Epithelial cell of prostate (primary cell): ENCODE measurements at regions not wholly inside any gene's neighbourhood (a gene's known extent, or its start where the extent isn't known, plus 50 kb on each side); places are given as distances from the start of the nearest gene placed in this dataset.

ENCODE experiments used
- DNase-seq: peaks from one replicate; pipeline ENCODE4 v3.0.0-alpha.2; 2011; ENCODE audit warnings: low read depth, low spot score
- H3K27ac ChIP-seq: fragments of 450-650 bp; 2 replicates; pipeline ENCODE4 v1.5.1; 2017; ENCODE audit warnings: mild to moderate bottlenecking

DNA sequence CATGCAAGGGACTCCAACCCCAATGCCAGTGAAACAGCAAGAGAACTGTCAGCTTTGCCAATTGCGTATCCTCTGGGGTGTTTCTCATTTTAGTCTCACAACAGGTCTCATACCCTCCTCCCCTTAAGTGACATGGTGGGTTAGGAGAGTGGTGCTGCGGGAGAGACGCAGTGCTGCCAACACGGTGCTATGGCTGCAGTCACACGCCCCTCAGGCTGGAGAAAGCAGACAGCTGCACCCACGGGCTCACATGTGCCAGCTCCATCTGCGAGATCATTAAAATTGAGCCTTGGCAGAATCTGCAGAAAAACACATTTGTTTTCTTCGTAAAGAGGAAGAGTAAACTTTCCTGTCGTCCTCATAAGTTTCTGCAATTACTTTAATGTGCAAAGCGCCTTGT, 114.7 kb downstream of the ANKRD60 start:
- no peak for DNase-seq
- no peak overlapping the region for H3K27ac ChIP-seq

DNA sequence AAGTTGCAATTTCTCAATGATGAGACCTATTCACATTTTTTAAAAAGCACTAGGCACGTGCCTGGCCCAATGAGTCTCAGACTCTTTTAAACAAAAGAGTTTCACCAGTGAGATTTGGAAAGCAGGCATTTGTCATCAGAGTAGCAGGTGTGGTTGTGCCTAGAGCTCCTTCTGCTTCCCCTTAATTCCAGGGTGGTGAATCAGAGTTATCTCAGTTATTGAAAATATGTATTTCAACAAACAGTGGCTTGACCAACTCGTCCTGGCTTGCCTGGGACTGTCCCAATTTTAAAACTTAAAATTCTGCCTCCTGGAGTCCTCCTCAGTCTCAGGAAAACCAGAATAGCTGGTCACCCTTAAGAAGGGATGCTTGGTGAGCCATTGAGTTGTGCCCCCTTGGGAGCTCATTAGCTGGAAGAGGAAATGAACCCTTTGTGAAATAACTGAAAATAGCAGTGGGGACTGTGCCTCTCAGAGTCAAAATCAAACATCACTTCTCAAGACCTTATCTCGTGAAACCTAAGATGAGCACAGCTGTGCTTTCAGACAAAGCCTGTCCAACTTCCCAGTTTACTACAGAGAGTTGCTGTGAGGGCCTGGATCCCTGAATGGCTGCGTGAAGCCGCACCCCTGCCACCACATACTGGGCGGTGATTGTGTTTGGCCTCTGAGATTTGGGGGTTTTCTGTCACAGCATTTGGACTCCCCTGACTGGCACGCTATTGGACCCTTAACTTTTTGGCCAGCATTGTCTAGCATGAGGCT, 116.3 kb downstream of the ANKRD60 start:
- peak; percentile 70 for DNase-seq
- peak overlapping the region; percentile 85 for H3K27ac ChIP-seq

DNA sequence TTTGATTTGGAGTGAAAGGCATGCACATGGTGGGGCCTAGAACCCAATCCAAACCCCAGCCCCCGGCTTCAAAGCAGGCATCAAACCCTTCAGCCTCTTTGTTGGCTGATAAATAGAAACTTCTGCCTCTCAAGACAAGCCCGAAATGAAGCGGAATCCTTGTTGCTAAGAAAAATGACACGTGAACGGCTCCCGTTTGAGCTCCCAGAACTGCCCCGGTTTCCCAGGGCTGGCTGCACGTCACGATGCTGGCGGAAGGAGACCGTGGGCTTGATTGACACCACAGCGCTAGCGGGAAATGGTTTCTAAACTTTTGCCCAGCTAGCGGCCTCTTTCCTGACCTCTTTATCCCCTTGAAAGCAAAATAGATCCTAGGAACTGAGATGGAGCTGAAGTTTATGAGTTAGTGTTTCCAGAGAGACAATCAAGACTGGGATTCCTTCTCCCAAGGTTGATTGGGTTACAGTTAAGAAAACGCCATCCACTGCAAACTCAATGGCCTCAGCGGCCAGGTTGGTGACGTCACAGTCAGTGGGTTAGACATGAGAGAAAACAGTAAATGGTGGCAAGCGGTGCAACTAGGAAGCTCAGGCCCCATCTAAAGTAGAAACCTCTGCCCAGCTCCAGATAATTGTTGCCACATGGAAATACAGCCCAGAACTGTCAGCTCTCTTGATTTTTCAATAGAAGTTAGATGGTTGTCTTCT, 117.0 kb downstream of the ANKRD60 start:
- H3K27ac ChIP-seq = peak overlapping the region; percentile 85
- DNase-seq = no peak

- no peak for DNase-seq
Observed at GRCh38 chr20:58109918-58110635, 118.4 kb downstream of the ANKRD60 start.

GRCh38 chr20:58109126-58109880, 119.2 kb downstream of the ANKRD60 start:
- peak overlapping the region; percentile 16 for H3K27ac ChIP-seq

More at GRCh38 chr20:58109918-58110635, 118.4 kb downstream of the ANKRD60 start:
- peak overlapping the region; percentile 16 for H3K27ac ChIP-seq

DNA sequence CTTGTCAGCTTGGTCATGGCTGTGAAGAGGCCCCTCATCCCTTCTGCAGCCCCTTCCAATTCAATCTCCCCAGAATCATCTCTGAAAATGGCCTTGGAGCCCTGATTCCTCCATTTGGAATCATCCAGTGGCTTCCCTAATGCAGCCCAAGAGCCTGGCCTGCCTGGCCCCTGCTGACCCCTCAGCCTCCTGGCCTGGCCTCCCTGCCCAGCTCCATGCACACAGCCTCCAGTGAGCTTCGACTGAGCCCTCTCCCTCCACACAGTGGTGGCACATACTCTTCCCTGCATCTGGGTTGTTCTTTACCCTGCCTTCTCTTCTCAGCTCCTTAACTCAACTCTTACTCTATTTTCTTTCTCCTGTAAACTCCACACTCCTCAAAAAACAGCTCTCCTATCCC, 120.9 kb downstream of the ANKRD60 start:
- H3K27ac ChIP-seq = no peak overlapping the region
- DNase-seq = no peak

More at GRCh38 chr20:58109126-58109880, 119.2 kb downstream of the ANKRD60 start:
- DNase-seq = no peak

DNA sequence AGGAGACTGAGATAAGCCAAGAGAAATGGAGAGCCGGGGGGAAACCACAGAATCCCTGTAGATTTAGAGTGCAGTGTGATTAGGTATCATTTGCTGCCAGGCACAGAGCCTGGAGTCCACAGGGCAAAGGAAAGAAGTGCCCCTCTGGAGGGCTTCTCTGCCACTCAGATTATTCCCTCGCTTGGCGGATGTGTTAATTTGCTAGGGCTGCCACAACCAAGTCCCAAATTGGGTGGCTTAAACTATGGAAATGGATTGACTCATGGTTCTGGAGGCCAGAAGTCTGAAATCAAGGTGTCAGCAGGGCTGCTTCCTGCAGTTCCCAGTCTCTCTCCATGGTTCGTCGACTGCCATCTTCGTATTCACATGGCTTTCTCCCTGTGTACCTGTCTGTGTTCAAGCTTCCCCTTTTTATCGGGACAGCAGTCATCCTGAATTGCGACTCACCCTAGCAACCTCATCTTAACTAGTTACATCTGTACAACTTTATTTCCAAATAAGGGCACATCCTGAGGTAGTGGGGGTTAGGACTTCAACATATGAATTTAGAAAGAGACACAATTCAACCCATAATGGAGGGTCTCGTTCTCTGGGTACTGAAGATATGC, 122.2 kb downstream of the ANKRD60 start:
- H3K27ac ChIP-seq = no peak overlapping the region
- no peak for DNase-seq

DNA sequence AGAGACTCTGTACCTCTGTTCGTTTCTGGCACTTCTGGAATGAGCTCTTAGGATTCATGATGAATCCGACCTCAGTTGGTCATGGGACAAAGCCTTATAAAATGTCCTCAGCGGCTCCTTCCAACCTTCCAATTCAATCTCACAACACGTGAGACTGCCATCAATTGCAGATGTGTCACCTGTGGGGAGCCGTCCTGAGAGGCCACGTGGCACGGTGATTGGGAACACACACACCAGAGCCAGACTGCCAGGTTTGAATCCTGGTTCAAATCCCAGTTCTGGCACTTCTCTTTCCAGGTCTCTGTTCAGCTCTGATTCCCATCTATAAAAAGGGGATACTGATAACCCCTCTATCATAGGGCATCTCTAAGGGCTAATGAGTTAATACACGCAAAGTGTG, 124.5 kb downstream of the ANKRD60 start:
- DNase-seq = no peak
- no peak overlapping the region for H3K27ac ChIP-seq

GRCh38 chr20:58103517-58103904, 124.9 kb downstream of the ANKRD60 start:
- H3K27ac ChIP-seq = no peak overlapping the region
- DNase-seq = no peak

- H3K27ac ChIP-seq = no peak overlapping the region
- DNase-seq = peak; percentile 51
Observed at GRCh38 chr20:58102744-58103516, 125.5 kb downstream of the ANKRD60 start.

- H3K27ac ChIP-seq = no peak overlapping the region
- DNase-seq = no peak
Observed at GRCh38 chr20:58102261-58102660, 126.2 kb downstream of the ANKRD60 start.

DNA sequence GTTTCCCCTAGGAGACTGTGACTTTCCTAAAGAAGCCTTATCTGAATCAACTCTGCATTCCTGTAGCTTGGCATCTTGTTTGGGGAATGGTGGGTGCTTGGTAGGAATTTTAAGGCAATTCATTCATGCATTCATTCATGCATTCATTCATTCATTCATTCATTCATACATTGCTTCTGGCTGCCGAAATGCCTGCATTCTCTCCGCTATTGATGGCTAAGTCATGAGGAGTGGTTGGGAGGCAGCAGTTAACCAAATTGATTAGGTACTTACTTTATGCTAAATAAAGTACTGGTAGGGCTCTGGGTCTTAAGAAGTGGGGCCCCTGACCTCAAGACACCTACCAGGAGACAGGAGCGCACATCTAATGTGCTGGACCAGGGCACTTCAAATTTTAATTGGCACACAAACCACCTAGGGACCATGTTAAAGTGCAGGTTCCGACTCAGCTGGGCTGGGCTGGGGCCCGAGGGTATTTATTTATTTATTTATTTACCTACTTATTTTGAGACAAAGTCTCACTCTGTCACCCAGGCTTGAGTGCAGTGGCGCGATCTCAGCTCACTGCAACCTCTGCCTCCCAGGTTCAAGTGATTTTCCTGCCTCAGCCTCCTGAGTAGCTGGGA, 127.6 kb downstream of the ANKRD60 start:
- H3K27ac ChIP-seq = no peak overlapping the region
- no peak for DNase-seq

- DNase-seq = no peak
- no peak overlapping the region for H3K27ac ChIP-seq
Observed at GRCh38 chr20:58099956-58100730, 128.3 kb downstream of the ANKRD60 start.

- no peak overlapping the region for H3K27ac ChIP-seq
- DNase-seq = no peak
Observed at GRCh38 chr20:58099291-58099935, 129.0 kb downstream of the ANKRD60 start.

DNA sequence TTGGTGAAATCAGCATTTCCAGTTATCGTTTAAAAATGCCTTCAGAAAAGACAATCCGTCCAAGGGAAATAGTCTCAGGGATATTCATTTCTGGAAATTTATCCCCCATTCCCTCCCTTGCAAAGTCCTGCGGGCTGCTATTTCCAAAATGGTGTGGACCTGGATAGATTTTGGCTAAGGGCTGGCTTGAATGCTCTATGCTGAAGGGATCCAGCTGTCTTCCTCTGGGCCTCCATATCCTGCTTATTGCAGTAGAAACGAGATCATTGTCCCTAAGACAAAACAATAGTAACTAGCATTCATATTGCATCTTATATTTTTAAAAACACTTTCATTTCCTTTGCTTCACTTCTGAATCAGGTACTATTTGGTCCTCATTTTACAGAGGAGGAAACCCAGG, 129.9 kb downstream of the ANKRD60 start:
- no peak overlapping the region for H3K27ac ChIP-seq
- no peak for DNase-seq

DNA sequence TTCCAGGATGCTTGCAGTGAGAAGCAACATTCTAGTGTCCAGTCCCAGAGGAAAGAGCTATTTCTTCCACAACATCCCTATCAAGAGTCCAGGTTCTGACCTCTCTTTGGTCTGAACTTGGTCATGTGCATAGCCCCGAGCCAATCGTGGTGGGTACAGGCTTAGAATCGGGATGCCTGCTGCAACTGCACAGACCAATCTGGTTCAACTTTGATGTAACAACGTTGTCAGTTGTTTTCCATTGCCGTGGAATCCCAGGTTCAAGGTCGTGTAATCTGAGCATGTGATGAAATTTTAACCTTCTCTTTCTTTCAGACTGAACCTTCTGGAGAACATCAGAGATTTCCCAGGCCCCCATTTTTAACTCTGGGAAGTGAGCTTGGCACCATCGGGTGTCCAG, 130.5 kb downstream of the ANKRD60 start:
- H3K27ac ChIP-seq = no peak overlapping the region
- no peak for DNase-seq

DNA sequence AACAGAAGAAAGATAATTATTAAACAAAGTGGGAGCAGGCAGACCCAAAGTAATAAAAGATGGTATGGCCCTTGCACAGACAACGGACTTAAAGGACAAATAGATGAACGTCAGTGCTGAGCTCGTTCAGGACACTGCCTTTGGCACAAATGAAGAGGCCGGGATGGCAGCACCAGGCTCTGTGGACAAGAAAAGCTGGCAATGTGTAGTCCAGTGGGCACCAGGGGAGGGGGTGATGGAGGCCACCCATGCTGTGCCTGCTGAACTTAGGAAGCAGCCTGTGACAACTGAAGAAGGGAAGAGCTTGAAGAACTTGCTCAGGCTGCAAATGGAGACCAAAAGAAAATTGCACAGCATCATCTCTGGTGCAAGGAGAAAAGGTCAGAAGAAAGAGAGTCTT, 131.0 kb downstream of the ANKRD60 start:
- DNase-seq = no peak
- H3K27ac ChIP-seq = no peak overlapping the region
